H1 (cell line): ENCODE measurements at regions not wholly inside any gene's neighbourhood (a gene's known extent, or its start where the extent isn't known, plus 50 kb on each side); places are given as distances from the start of the nearest gene placed in this dataset.

ENCODE experiments used
- CTCF ChIP-seq, 3 experiments: IDR thresholded peaks; 1 replicate in 2 of 3; 2 replicates in 1 of 3; pipeline versions ENCODE4 v1.5.1 to v1.6.1; 2011; ENCODE audit warnings: low read length in 3 of 3, mild to moderate bottlenecking in 3 of 3, inconsistent platforms in 2 of 3, low read depth in 1 of 3, moderate library complexity in 1 of 3; ENCODE audit not compliant: insufficient read depth in 1 of 3; ENCODE audit errors: control extremely low read depth in 1 of 3
- E2F6 ChIP-seq: IDR thresholded peaks from 2 replicates; pipeline ENCODE4 v1.6.1; 2012; ENCODE audit warnings: inconsistent platforms
- EZH2 ChIP-seq: fragments of 200-600 bp; sonication (generic); IDR thresholded peaks from 2 replicates; pipeline ENCODE4 v1.7.1; 2012; ENCODE audit warnings: low read depth, mild to moderate bottlenecking, moderate library complexity, low read length, inconsistent platforms; ENCODE audit not compliant: severe bottlenecking
- HDAC6 ChIP-seq: IDR thresholded peaks from one replicate; pipeline ENCODE4 v1.7.1; 2012; ENCODE audit warnings: low read depth, mild to moderate bottlenecking, inconsistent platforms, low read length, moderate library complexity
- KDM5A ChIP-seq: fragments of 200-600 bp; IDR thresholded peaks from 2 replicates; pipeline ENCODE4 v1.7.1; 2012; ENCODE audit warnings: mild to moderate bottlenecking, low read length, inconsistent platforms, mixed read lengths
- NANOG ChIP-seq: IDR thresholded peaks from 2 replicates; pipeline ENCODE4 v1.6.1; 2011; ENCODE audit warnings: low read length, low read depth, mild to moderate bottlenecking, inconsistent platforms; ENCODE audit not compliant: insufficient read depth, poor library complexity, severe bottlenecking
- PHF8 ChIP-seq: fragments of 200-600 bp; sonication (generic); conservative IDR thresholded peaks from 2 replicates; pipeline ENCODE4 v1.7.1; 2012; ENCODE audit warnings: low read depth, mild to moderate bottlenecking, inconsistent platforms, low read length, moderate library complexity
- POU5F1 ChIP-seq: IDR thresholded peaks from 2 replicates; pipeline ENCODE4 v1.6.1; 2011; ENCODE audit warnings: low read depth, mild to moderate bottlenecking, low read length, moderate library complexity

GRCh38 chr6:14743144-14743473 lies 502.8 kb upstream of the JARID2 start (continued):
- no peak for TF ChIP-seq CTCF (IDR thresholded peaks at IDR 0.05; ENCODE audit: control extremely low read depth in 1 of 3, insufficient read depth in 1 of 3, low read depth in 1 of 3, low read length in 3 of 3)
- no peak for TF ChIP-seq KDM5A
- no peak for TF ChIP-seq NANOG
- no peak for TF ChIP-seq POU5F1
- TF ChIP-seq EZH2 = no peak
- no peak for TF ChIP-seq E2F6
- no peak for TF ChIP-seq PHF8
- TF ChIP-seq HDAC6 = no peak
